Skeletal muscle tissue (tissue), 3 donors: ENCODE measurements at regions not wholly inside any gene's neighbourhood (a gene's known extent, or its start where the extent isn't known, plus 50 kb on each side); places are given as distances from the start of the nearest gene placed in this dataset.

Experiments
- H3K27ac ChIP-seq: one replicate; pipeline ENCODE4 v1.7.0; 2013; ENCODE audit warnings: mild to moderate bottlenecking, low read depth, low read length, inconsistent platforms
- H3K27me3 ChIP-seq, 3 donors: one replicate each; pipeline ENCODE4 v1.7.0; 2013; ENCODE audit warnings: low read length in 3 of 3; ENCODE audit not compliant: control insufficient read depth in 3 of 3, insufficient read depth in 3 of 3
- H3K36me3 ChIP-seq, 3 donors: one replicate each; pipeline ENCODE4 v1.7.0; 2013; ENCODE audit warnings: low read length in 3 of 3; ENCODE audit not compliant: control insufficient read depth in 3 of 3, insufficient read depth in 3 of 3
- H3K4me1 ChIP-seq, 3 donors: one replicate each; pipeline ENCODE4 v1.7.0; 2013; ENCODE audit warnings: low read length in 3 of 3, mild to moderate bottlenecking in 3 of 3; ENCODE audit not compliant: control insufficient read depth in 3 of 3, insufficient read depth in 3 of 3
- H3K4me3 ChIP-seq, 3 donors: one replicate each; pipeline ENCODE4 v1.7.0; 2013; ENCODE audit warnings: low read length in 3 of 3
- H3K9ac ChIP-seq, 3 donors: one replicate each; pipeline ENCODE4 v1.7.0; 2013; ENCODE audit warnings: low read length in 3 of 3, mild to moderate bottlenecking in 3 of 3, moderate library complexity in 2 of 3, low read depth in 1 of 3
- H3K9me3 ChIP-seq, 3 donors: one replicate each; pipeline ENCODE4 v1.7.0; 2013; ENCODE audit warnings: low read length in 3 of 3; ENCODE audit not compliant: control insufficient read depth in 3 of 3
- donor health status: Osteomylitis.

GRCh38 chr13:91145571-91146205 lies 201.8 kb upstream of the MIR17HG start:
- Histone ChIP-seq H3K36me3 (no peaks in the 10 kb centered on the region), H3K4me3 (no peak overlapping the region), H3K9me3 (no peaks in the 10 kb centered on the region), H3K4me1 (peaks cover 4 to 6% (median 4%) of the 10 kb centered on the region in 3 donors), H3K27ac (no peak overlapping the region), H3K27me3 (peaks cover 0 to 4% (median 0%) of the 10 kb centered on the region in 3 donors), H3K9ac (no peak overlapping the region)

GRCh38 chr13:91146601-91147000 lies 200.9 kb upstream of the MIR17HG start:
- Histone ChIP-seq H3K4me1 (peaks cover 4 to 6% (median 4%) of the 10 kb centered on the region in 3 donors), H3K36me3 (no peaks in the 10 kb centered on the region), H3K27ac (no peak overlapping the region), H3K9ac (no peak overlapping the region), H3K4me3 (no peak overlapping the region), H3K9me3 (no peaks in the 10 kb centered on the region), H3K27me3 (peaks cover 0 to 4% (median 0%) of the 10 kb centered on the region in 3 donors)

GRCh38 chr13:91148098-91148497 lies 199.4 kb upstream of the MIR17HG start:
- Histone ChIP-seq H3K36me3 (no peaks in the 10 kb centered on the region), H3K4me1 (peaks cover 4 to 6% (median 4%) of the 10 kb centered on the region in 3 donors), H3K9ac (no peak overlapping the region), H3K27me3 (peaks cover 0 to 3% (median 0%) of the 10 kb centered on the region in 3 donors), H3K27ac (no peak overlapping the region), H3K9me3 (no peaks in the 10 kb centered on the region), H3K4me3 (no peak overlapping the region)

- H3K36me3 ChIP-seq, result no peaks in the 10 kb centered on the region
- H3K9me3 ChIP-seq, result no peaks in the 10 kb centered on the region
- H3K27me3 ChIP-seq, result peaks cover 0 to 3% (median 0%) of the 10 kb centered on the region in 3 donors
- H3K4me3 ChIP-seq, result no peak overlapping the region
- H3K9ac ChIP-seq, result no peak overlapping the region
- H3K4me1 ChIP-seq, result no peaks in the 10 kb centered on the region
- H3K27ac ChIP-seq, result no peak overlapping the region
These were observed 195.6 kb upstream of the MIR17HG start for GRCh38 chr13:91151921-91152320.

GRCh38 chr13:91153372-91153771 lies 194.1 kb upstream of the MIR17HG start:
- H3K4me3 ChIP-seq, result no peak overlapping the region
- no peak overlapping the region for H3K9ac ChIP-seq
- no peaks in the 10 kb centered on the region for H3K36me3 ChIP-seq
- no peaks in the 10 kb centered on the region for H3K4me1 ChIP-seq
- H3K27ac ChIP-seq, result no peak overlapping the region
- H3K9me3 ChIP-seq, result no peaks in the 10 kb centered on the region
- peaks cover 0 to 3% (median 0%) of the 10 kb centered on the region in 3 donors for H3K27me3 ChIP-seq

- Histone ChIP-seq H3K9ac (no peak overlapping the region), H3K27me3 (peaks cover 0 to 3% (median 0%) of the 10 kb centered on the region in 3 donors), H3K27ac (peak overlapping the region; percentile 2)
These were observed 192.7 kb upstream of the MIR17HG start for GRCh38 chr13:91154558-91155353.

GRCh38 chr13:91155512-91156114 lies 191.9 kb upstream of the MIR17HG start:
- H3K9ac ChIP-seq, result no peak overlapping the region
- H3K4me1 ChIP-seq, result no peaks in the 10 kb centered on the region
- H3K27me3 ChIP-seq, result peaks cover 0 to 3% (median 0%) of the 10 kb centered on the region in 3 donors
- H3K36me3 ChIP-seq, result no peaks in the 10 kb centered on the region
- no peak overlapping the region for H3K4me3 ChIP-seq
- H3K9me3 ChIP-seq, result no peaks in the 10 kb centered on the region
- H3K27ac ChIP-seq, result peak overlapping the region; percentile 2

More at GRCh38 chr13:91154558-91155353, 192.7 kb upstream of the MIR17HG start:
- Histone ChIP-seq H3K4me1 (no peaks in the 10 kb centered on the region), H3K36me3 (no peaks in the 10 kb centered on the region), H3K4me3 (no peak overlapping the region), H3K9me3 (no peaks in the 10 kb centered on the region)

GRCh38 chr13:91157273-91158016 lies 190.0 kb upstream of the MIR17HG start:
- no peak overlapping the region for H3K4me3 ChIP-seq
- no peaks in the 10 kb centered on the region for H3K4me1 ChIP-seq
- H3K36me3 ChIP-seq, result no peaks in the 10 kb centered on the region
- no peaks in the 10 kb centered on the region for H3K9me3 ChIP-seq
- H3K27me3 ChIP-seq, result no peaks in the 10 kb centered on the region
- H3K9ac ChIP-seq, result no peak overlapping the region
- H3K27ac ChIP-seq, result no peak overlapping the region

GRCh38 chr13:91158017-91158395 lies 189.5 kb upstream of the MIR17HG start:
- no peak overlapping the region for H3K27ac ChIP-seq
- no peaks in the 10 kb centered on the region for H3K36me3 ChIP-seq
- H3K4me3 ChIP-seq, result no peak overlapping the region
- no peaks in the 10 kb centered on the region for H3K4me1 ChIP-seq
- no peak overlapping the region for H3K9ac ChIP-seq
- H3K27me3 ChIP-seq, result no peaks in the 10 kb centered on the region
- no peaks in the 10 kb centered on the region for H3K9me3 ChIP-seq
